ENCODE measurements at regions not wholly inside any gene's neighbourhood (a gene's known extent, or its start where the extent isn't known, plus 50 kb on each side); places are given as distances from the start of the nearest gene placed in this dataset.
"Not testable (repeated sequence)": the region's sequence is repeated elsewhere in the genome, so short reads cannot be mapped to it uniquely, and the experiment has no call there.

- H3K4me1 ChIP-seq; H3K27me3 ChIP-seq (replicated peaks in 1 of 7); H3K4me3 ChIP-seq; H3K27ac ChIP-seq; H3K9me3 ChIP-seq; H3K36me3 ChIP-seq; DNase-seq; intact Hi-C loops (cut with DNase I; ENCODE audit: low total_unique reads): not testable (repeated sequence)
- 21 to 33% (median 24%) methylated on average over 7 of the region's 7 CpGs for WGBS, 5 donors
Observed at GRCh38 chr1:146673729-146674299, 264.3 kb upstream of the NBPF12 start.

- WGBS, 5 donors, result 73 to 88% (median 81%) methylated on average over 3 to 7 of the region's 7 CpGs
- H3K4me3 ChIP-seq; intact Hi-C loops (cut with DNase I; ENCODE audit: low total_unique reads); DNase-seq; H3K4me1 ChIP-seq; H3K27ac ChIP-seq; H3K9me3 ChIP-seq; H3K36me3 ChIP-seq; H3K27me3 ChIP-seq (replicated peaks in 1 of 7): not testable (repeated sequence)
Observed at GRCh38 chr1:146672608-146673007, 265.5 kb upstream of the NBPF12 start.

- H3K36me3 ChIP-seq; intact Hi-C loops (cut with DNase I; ENCODE audit: low total_unique reads); H3K4me3 ChIP-seq; H3K27me3 ChIP-seq (replicated peaks in 1 of 7); H3K4me1 ChIP-seq; H3K27ac ChIP-seq; DNase-seq; H3K9me3 ChIP-seq: not testable (repeated sequence)
- 74 to 91% (median 84%) methylated on average over 3 to 6 of the region's 6 CpGs for WGBS, 5 donors
Observed at GRCh38 chr1:146671588-146671987, 266.5 kb upstream of the NBPF12 start.

- H3K27ac ChIP-seq; H3K9me3 ChIP-seq; H3K27me3 ChIP-seq (replicated peaks in 1 of 7); H3K4me1 ChIP-seq; DNase-seq; intact Hi-C loops (cut with DNase I; ENCODE audit: low total_unique reads); H3K36me3 ChIP-seq; H3K4me3 ChIP-seq: not testable (repeated sequence)
- WGBS, 5 donors, result 80 to 85% (median 84%) methylated on average over 7 to 10 of the region's 10 CpGs
Observed at GRCh38 chr1:146670832-146671566, 267.1 kb upstream of the NBPF12 start.

- H3K9me3 ChIP-seq; H3K36me3 ChIP-seq; intact Hi-C loops (cut with DNase I; ENCODE audit: low total_unique reads); DNase-seq; H3K27ac ChIP-seq; H3K4me1 ChIP-seq; H3K27me3 ChIP-seq (replicated peaks in 1 of 7); H3K4me3 ChIP-seq: not testable (repeated sequence)
- whole genome bisulfite sequencing, 5 donors, result 27 to 60% methylated on average over 1 of the region's 1 CpG; no CpG with 5 or more reads in 3 of the 5 donors
Observed at GRCh38 chr1:146666275-146666674, 271.8 kb upstream of the NBPF12 start.

- DNase-seq; intact Hi-C loops (cut with DNase I; ENCODE audit: low total_unique reads); H3K4me3 ChIP-seq; H3K27me3 ChIP-seq (replicated peaks in 1 of 7); H3K36me3 ChIP-seq; H3K27ac ChIP-seq; H3K4me1 ChIP-seq; H3K9me3 ChIP-seq: not testable (repeated sequence)
- 84 to 99% (median 97%) methylated on average over 3 to 4 of the region's 4 CpGs for WGBS, 5 donors
Observed at GRCh38 chr1:146660242-146660641, 277.9 kb upstream of the NBPF12 start.

GRCh38 chr1:146656356-146657060 lies 281.6 kb upstream of the NBPF12 start:
- H3K36me3 ChIP-seq; H3K27ac ChIP-seq; H3K9me3 ChIP-seq; H3K4me3 ChIP-seq; intact Hi-C loops (cut with DNase I; ENCODE audit: low total_unique reads); H3K4me1 ChIP-seq; H3K27me3 ChIP-seq (replicated peaks in 1 of 7); DNase-seq: not testable (repeated sequence)
- WGBS, 5 donors, result 78 to 89% (median 81%) methylated on average over 1 to 3 of the region's 3 CpGs; no CpG with 5 or more reads in 1 of the 5 donors

- H3K4me3 ChIP-seq; H3K27me3 ChIP-seq (replicated peaks in 1 of 7); DNase-seq; H3K27ac ChIP-seq; intact Hi-C loops (cut with DNase I; ENCODE audit: low total_unique reads); H3K4me1 ChIP-seq; H3K9me3 ChIP-seq; H3K36me3 ChIP-seq: not testable (repeated sequence)
- 68 to 74% (median 71%) methylated on average over 3 to 4 of the region's 4 CpGs for WGBS, 5 donors
Observed at GRCh38 chr1:146654763-146655162, 283.4 kb upstream of the NBPF12 start.

- H3K27me3 ChIP-seq (replicated peaks in 1 of 7); H3K36me3 ChIP-seq; DNase-seq; intact Hi-C loops (cut with DNase I; ENCODE audit: low total_unique reads); H3K4me3 ChIP-seq; H3K4me1 ChIP-seq; H3K9me3 ChIP-seq; H3K27ac ChIP-seq: not testable (repeated sequence)
- WGBS, 5 donors, result 74 to 89% (median 87%) methylated on average over 3 to 6 of the region's 6 CpGs
Observed at GRCh38 chr1:146645978-146646604, 292.0 kb upstream of the NBPF12 start.

GRCh38 chr1:146641534-146641933 lies 296.6 kb upstream of the NBPF12 start:
- H3K27me3 ChIP-seq (replicated peaks in 1 of 7); intact Hi-C loops (cut with DNase I; ENCODE audit: low total_unique reads); H3K4me3 ChIP-seq; H3K27ac ChIP-seq; H3K4me1 ChIP-seq; DNase-seq; H3K9me3 ChIP-seq; H3K36me3 ChIP-seq: not testable (repeated sequence)
- 70 to 92% (median 75%) methylated on average over 3 of the region's 3 CpGs; no CpG with 5 or more reads in 2 of the 5 donors for WGBS, 5 donors

GRCh38 chr1:146640671-146641070 lies 297.5 kb upstream of the NBPF12 start:
- H3K27me3 ChIP-seq (replicated peaks in 1 of 7); H3K36me3 ChIP-seq; H3K27ac ChIP-seq; H3K4me3 ChIP-seq; H3K4me1 ChIP-seq; intact Hi-C loops (cut with DNase I; ENCODE audit: low total_unique reads); H3K9me3 ChIP-seq; DNase-seq: not testable (repeated sequence)
- WGBS, 5 donors, result 86 to 91% (median 90%) methylated on average over 5 of the region's 5 CpGs

Data from spleen (tissue), 11 donors.